ENCODE measurements at regions not wholly inside any gene's neighbourhood (a gene's known extent, or its start where the extent isn't known, plus 50 kb on each side); places are given as distances from the start of the nearest gene placed in this dataset.

DNA sequence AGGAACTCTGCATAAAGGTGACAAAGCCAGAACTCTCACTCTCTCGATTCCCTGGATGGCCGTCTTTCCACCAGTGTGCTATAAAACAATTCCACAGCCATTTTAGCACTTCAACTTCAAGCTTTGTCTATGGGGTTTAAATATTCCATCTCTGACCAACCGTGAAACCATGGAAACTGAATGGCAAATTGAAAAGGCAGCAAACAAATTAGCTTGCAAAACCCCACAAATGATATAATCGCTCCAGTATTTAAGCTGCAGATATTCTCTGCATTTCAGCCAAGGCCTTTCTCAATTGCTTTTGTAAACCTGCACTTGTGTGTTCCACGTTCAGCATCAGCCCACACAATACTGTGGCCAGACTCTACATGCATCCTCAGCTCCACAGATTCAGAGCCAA is 131.7 kb upstream of the ISX start:
- TF ChIP-seq JUN (CRISPR knock-in tag; IDR thresholded peaks at IDR 0.05) (no peak), HMGXB4 (CRISPR knock-in tag; IDR thresholded peaks at IDR 0.05) (no peak), ELF4 (CRISPR knock-in tag; IDR thresholded peaks at IDR 0.05; ENCODE audit: low read depth) (no peak), CBFB (CRISPR knock-in tag; IDR thresholded peaks at IDR 0.05; ENCODE audit: low read depth) (no peak), FOXK1 (CRISPR knock-in tag; IDR thresholded peaks at IDR 0.05) (no peak), ETV6 (CRISPR knock-in tag; IDR thresholded peaks at IDR 0.05) (no peak), NR2C2 (CRISPR knock-in tag; IDR thresholded peaks at IDR 0.05) (no peak), ZSCAN18 (CRISPR knock-in tag; IDR thresholded peaks at IDR 0.05) (no peak), ZNF138 (CRISPR knock-in tag; conservative IDR thresholded peaks at IDR 0.05) (no peak)
- TF ChIP-seq, protein P1, sequence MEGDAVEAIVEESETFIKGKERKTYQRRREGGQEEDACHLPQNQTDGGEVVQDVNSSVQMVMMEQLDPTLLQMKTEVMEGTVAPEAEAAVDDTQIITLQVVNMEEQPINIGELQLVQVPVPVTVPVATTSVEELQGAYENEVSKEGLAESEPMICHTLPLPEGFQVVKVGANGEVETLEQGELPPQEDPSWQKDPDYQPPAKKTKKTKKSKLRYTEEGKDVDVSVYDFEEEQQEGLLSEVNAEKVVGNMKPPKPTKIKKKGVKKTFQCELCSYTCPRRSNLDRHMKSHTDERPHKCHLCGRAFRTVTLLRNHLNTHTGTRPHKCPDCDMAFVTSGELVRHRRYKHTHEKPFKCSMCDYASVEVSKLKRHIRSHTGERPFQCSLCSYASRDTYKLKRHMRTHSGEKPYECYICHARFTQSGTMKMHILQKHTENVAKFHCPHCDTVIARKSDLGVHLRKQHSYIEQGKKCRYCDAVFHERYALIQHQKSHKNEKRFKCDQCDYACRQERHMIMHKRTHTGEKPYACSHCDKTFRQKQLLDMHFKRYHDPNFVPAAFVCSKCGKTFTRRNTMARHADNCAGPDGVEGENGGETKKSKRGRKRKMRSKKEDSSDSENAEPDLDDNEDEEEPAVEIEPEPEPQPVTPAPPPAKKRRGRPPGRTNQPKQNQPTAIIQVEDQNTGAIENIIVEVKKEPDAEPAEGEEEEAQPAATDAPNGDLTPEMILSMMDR (IDR thresholded peaks at IDR 0.05) = no peak
- TF ChIP-seq, protein P2, sequence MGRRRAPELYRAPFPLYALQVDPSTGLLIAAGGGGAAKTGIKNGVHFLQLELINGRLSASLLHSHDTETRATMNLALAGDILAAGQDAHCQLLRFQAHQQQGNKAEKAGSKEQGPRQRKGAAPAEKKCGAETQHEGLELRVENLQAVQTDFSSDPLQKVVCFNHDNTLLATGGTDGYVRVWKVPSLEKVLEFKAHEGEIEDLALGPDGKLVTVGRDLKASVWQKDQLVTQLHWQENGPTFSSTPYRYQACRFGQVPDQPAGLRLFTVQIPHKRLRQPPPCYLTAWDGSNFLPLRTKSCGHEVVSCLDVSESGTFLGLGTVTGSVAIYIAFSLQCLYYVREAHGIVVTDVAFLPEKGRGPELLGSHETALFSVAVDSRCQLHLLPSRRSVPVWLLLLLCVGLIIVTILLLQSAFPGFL (CRISPR knock-in tag; IDR thresholded peaks at IDR 0.05; ENCODE audit: borderline replicate concordance) = no peak
- TF ChIP-seq, protein P3, sequence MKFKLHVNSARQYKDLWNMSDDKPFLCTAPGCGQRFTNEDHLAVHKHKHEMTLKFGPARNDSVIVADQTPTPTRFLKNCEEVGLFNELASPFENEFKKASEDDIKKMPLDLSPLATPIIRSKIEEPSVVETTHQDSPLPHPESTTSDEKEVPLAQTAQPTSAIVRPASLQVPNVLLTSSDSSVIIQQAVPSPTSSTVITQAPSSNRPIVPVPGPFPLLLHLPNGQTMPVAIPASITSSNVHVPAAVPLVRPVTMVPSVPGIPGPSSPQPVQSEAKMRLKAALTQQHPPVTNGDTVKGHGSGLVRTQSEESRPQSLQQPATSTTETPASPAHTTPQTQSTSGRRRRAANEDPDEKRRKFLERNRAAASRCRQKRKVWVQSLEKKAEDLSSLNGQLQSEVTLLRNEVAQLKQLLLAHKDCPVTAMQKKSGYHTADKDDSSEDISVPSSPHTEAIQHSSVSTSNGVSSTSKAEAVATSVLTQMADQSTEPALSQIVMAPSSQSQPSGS (CRISPR knock-in tag; IDR thresholded peaks at IDR 0.05; ENCODE audit: borderline replicate concordance, low read depth) = no peak
- TF ChIP-seq, protein P4, sequence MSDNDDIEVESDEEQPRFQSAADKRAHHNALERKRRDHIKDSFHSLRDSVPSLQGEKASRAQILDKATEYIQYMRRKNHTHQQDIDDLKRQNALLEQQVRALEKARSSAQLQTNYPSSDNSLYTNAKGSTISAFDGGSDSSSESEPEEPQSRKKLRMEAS (CRISPR knock-in tag; IDR thresholded peaks at IDR 0.05) = no peak

Measured in WTC11 (cell line).